IPS-NIHi7 (cell line): ENCODE measurements at regions not wholly inside any gene's neighbourhood (a gene's known extent, or its start where the extent isn't known, plus 50 kb on each side); places are given as distances from the start of the nearest gene placed in this dataset.

ENCODE experiments used
- DNase-seq: peaks from one replicate; pipeline ENCODE4 v3.0.0; 2012; ENCODE audit warnings: mixed read lengths; ENCODE audit errors: extremely low spot score

GRCh38 chr12:58995666-58996363 is 75.5 kb upstream of the LRIG3 start:
- DNase-seq: no peak

- DNase-seq: no peak
Measured at GRCh38 chr12:58988643-58989344, 68.5 kb upstream of the LRIG3 start.

GRCh38 chr12:58981961-58982360 is 61.7 kb upstream of the LRIG3 start:
- no peak for DNase-seq

GRCh38 chr12:58980768-58981167 is 60.5 kb upstream of the LRIG3 start:
- DNase-seq: no peak

GRCh38 chr12:58978717-58979116 is 58.4 kb upstream of the LRIG3 start:
- no peak for DNase-seq

GRCh38 chr12:58977476-58977875 is 57.2 kb upstream of the LRIG3 start:
- no peak for DNase-seq

GRCh38 chr12:58976146-58976545 is 55.8 kb upstream of the LRIG3 start:
- DNase-seq: no peak
